ENCODE measurements at regions not wholly inside any gene's neighbourhood (a gene's known extent, or its start where the extent isn't known, plus 50 kb on each side); places are given as distances from the start of the nearest gene placed in this dataset.
"Not testable (repeated sequence)": the region's sequence is repeated elsewhere in the genome, so short reads cannot be mapped to it uniquely, and the experiment has no call there.

- no peak for DNase-seq
These were observed 119.4 kb downstream of the GATA3 start for GRCh38 chr10:8173866-8174243.

DNA sequence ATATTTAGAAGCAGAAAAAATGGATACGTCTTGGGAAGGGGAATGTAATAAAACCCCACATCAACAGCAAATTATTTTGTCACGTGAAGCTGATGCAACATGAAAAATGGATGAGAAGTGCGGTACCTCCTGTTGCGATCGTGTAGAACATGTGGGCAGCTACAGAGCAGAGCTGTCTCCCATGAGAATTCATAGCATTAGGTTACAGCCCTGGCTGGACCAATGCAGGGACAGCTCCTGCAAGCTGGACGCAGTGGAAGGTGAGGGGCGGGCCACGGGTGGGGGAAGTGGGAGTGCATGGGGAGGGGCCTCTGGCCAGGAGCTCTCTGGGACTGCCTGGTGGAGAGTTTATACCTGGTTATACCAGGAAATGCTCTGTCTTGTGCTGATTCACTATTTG, 120.3 kb downstream of the GATA3 start:
- DNase-seq = no peak

- not testable (repeated sequence) for DNase-seq
These were observed 123.0 kb downstream of the GATA3 start for GRCh38 chr10:8177526-8177925.

DNA sequence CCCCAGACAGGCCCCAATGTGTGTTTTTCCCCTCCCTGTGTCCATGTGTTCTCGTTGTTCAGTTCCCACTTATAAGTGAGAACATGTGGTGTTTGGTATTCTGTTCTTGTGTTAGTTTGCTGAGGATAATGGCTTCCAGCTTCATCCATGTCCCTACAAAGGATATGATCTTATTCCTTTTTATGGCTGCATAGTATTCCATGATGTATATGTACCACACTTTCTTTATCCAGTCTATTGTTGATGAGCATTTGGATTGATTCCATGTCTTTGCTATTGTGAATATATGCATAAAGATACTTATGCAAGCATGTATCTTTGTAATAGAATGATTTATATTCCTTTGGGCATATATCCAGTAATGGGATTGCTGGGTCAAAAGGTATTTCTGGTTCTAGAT, 125.3 kb downstream of the GATA3 start:
- not testable (repeated sequence) for DNase-seq

GRCh38 chr10:8180360-8181109, 126.0 kb downstream of the GATA3 start:
- no peak for DNase-seq

GRCh38 chr10:8181496-8182157, 127.1 kb downstream of the GATA3 start:
- no peak for DNase-seq

- DNase-seq = no peak
These were observed 128.3 kb downstream of the GATA3 start for GRCh38 chr10:8182806-8183205.

DNA sequence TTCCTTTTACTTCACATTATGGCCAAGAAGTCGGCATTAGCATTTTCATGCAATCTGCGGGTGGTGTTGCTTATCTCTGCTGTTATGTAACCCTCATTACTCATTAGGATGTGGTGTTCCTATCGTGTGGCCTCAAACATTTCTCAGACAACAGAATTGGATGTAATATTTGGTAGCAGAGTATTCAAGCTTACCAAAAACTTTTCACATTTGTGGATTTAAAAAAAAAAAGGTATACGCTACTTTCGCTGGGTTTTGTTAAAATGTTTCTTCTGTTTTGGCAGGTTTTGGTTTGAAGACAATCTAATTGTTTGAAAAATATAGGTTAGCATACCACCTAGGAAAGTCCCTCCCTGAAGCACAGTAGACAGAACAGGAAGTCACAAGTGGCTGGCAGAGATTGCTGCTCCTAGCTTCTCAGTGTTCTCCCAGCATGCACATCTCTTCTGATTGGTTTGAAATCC, 128.8 kb downstream of the GATA3 start:
- no peak for DNase-seq

DNA sequence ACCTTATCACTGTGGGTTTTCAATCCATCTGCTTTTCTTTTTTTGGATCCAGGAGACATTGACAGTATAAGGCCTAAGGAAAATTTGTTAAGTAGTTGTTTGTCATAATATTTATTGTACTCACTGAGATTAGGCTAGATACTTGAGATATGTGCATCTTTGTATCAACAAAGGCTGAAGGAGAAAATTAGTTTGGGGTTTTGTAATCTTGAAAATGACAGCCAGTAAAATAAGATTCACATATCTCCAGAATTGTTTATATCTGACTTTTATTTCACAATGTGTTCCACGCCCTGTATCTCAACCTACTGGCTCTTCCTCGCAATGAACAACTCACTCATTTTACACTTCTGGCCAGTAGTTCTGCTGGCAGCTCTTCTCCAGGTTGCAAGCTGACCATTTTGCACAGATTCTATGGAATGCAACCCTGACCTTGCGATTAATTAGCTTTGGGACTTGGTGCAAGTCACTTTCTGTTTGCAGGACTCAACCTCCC, 132.7 kb downstream of the GATA3 start:
- no peak for DNase-seq

DNA sequence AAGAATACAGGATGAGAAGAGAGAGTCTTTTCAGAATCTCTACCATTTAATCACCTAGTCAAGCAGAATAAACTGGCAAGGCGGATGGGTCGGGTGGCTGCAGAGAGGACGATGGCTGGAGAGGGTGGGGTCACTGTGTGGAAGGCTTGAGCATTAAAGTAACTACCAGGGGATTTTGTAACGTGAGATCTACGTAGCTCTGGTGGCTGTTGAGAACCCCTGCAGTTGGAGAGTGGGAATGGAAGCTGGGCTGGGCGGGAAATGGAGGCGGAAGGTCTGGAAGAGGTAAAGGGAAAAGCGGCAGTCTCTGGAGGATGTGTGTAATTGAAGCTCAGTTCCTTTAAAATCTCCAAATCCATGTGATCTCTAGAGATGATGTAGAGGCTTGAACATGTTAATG, 135.0 kb downstream of the GATA3 start:
- DNase-seq = no peak

GRCh38 chr10:8192301-8192700, 137.8 kb downstream of the GATA3 start:
- no peak for DNase-seq

DNA sequence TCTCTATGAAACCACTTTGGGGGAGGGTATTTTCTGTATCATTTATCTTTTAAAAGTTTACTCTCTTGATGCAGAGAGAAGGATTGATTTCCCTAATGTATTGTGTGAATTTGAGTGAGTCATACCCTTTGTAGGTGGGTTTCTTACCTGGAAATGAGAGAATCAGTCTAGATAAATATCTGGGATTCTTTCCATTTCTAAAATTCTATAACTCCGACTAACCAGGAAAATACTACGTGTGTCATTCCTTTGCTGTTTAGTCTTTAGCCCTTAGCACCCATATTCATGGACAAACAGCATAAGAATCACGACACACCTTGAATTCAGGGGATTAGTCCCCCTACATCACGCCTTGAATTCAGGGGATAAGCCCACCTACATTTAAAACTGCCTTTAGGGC, 139.1 kb downstream of the GATA3 start:
- no peak for DNase-seq

- no peak for DNase-seq
These were observed 139.6 kb downstream of the GATA3 start for GRCh38 chr10:8194050-8194449.

GRCh38 chr10:8206882-8207281, 152.4 kb downstream of the GATA3 start:
- DNase-seq = no peak

DNA sequence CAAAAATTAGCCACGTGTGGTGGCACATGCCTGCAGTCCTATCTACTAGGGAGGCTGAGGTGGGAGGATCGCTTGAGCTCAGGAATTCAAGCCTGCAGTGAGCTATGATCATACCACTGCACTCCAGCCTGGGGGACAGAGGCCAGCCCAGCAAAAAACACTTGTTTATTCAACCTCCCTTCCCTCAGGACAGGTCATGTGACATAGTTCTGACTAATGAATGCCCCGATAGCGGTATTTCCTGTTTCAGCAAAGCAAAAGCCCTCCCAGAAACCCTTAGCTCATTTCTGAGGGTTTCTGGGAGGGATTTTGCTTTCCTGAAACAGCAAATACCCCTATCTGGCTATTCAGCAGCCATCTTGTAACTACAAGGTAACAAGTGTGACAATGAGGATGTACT, 157.1 kb downstream of the GATA3 start:
- DNase-seq = no peak

DNA sequence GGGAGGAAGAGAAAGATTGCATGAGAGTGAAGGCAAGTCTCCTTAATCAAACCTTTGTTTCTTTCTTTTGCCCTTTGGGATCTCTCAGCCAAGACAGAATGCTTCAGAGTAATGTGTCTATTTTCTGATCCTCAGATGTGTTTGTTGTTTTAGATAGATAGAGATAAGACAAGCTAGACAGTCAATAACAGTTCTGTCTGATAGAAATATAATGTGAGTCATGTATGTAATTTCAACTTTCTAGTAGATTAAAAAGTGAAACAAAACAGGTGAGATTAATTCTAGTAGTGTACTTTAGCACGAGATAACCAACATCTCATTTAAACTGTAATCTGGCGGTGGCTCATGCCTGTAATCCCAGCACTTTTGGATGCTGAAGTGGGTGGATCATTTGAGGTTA, 159.2 kb downstream of the GATA3 start:
- DNase-seq = no peak

GRCh38 chr10:8214587-8214986, 160.1 kb downstream of the GATA3 start:
- no peak for DNase-seq

DNA sequence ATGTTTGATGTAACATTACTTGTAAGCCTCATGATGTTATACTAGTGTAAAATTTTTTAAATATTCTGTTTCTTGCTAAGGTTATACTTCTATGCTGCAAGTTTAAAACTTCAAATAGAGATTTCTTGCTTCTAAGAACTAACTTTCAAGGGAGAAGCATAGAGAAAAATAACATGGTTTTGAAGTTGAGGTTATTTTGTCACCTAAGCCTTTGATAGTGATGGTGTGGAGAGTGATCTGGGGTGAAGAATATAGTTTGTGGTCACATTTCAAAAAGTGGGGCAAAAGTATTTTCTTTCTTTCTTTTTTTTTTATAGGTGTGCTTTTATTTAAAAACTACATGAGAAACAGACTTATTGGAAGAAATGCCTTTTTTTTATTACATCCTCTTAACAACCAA, 162.4 kb downstream of the GATA3 start:
- DNase-seq = no peak

DNA sequence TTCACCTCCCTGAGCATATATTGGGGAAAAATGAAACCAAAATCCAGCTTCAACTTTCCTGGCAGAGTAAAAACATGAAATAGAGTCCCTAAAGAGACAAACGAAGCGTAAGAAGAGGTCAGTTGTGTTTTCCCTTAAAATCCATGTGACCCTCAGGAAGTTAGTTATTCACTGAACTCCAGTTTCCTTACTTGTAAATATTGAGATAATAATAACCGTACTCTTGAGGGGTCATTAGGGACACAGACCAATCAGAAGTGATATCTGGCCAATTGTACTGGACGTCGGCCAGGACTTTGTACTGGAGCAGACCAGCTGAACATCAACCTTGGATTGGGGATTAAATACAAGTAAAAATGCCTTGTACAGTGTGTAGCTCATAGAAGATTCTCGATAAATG, 167.0 kb downstream of the GATA3 start:
- no peak for DNase-seq

DNA sequence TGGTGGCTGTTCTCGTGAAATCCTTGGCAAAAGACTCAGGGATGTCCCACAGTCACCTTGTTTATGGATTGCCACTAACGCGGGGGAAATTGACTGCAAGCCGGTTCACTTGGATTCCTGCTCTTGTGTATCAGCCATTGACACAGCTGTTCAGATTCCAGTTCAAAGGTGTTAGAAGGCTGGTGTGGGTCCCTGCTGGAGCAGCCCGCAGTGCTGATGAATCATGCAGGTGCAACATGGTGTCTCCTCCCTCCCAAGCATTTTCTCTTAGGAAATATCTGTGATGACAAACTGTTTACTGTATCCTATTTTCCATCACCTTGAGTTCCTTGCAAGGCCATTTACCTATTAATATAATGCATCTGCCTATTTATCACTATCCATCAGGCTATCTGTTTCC, 170.1 kb downstream of the GATA3 start:
- DNase-seq = no peak

GRCh38 chr10:8225187-8225586, 170.7 kb downstream of the GATA3 start:
- no peak for DNase-seq

GRCh38 chr10:8227246-8227645, 172.8 kb downstream of the GATA3 start:
- no peak for DNase-seq

GRCh38 chr10:8229153-8229552, 174.7 kb downstream of the GATA3 start:
- no peak for DNase-seq

- no peak for DNase-seq
These were observed 176.4 kb downstream of the GATA3 start for GRCh38 chr10:8230902-8231301.

DNA sequence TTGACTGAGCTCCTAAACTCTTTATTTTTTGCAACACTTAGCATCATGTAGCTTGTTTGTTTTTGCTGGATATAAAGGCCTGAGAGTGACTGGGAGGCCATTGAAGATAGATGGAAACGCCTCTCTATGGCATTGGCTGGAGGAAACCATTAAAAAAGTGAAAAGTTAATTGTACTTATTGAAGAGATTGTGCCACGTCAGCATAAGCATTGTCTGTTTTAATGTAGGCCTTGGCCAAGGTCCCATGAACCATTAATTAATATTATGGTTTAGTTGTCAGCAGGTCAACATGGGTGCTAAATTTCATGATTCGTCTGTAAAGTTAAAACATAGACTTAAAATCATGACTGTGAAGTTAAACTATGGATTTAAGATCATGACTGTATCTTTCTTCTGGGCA, 178.6 kb downstream of the GATA3 start:
- no peak for DNase-seq

Data from amniotic stem cell (primary cell).